T-cell (primary cell): ENCODE measurements at regions not wholly inside any gene's neighbourhood (a gene's known extent, or its start where the extent isn't known, plus 50 kb on each side); places are given as distances from the start of the nearest gene placed in this dataset.
"Not testable (repeated sequence)": the region's sequence is repeated elsewhere in the genome, so short reads cannot be mapped to it uniquely, and the experiment has no call there.

Experiments used
- ATAC-seq, 4 experiments: fragments of 200-7000 bp in 3 of 4; fragments of 150-1000 bp in 1 of 4; cut with Tn5 transposase; replicated peaks in 1 of 4; 1 replicate in 3 of 4; 2 replicates in 1 of 4; pipeline ENCODE4 v1.10.0; 2021; ENCODE audit warnings: moderate library complexity in 3 of 4, mild to moderate bottlenecking in 2 of 4, moderate number of reproducible peaks in 1 of 4
- CTCF ChIA-PET, 2 donors: fragments of 300-600 bp; sonication (Branson Sonifier 250); formaldehyde crosslinking; loops; one replicate each; lab custom pipeline; 2022; ENCODE audit warnings: antibody characterized with exemption in 2 of 2; lab: Charles Lee
- POLR2A ChIA-PET, 2 donors: fragments of 300-600 bp; sonication (Branson Sonifier 250); formaldehyde crosslinking; loops; one replicate each; lab custom pipeline; 2022; ENCODE audit warnings: antibody characterized with exemption in 2 of 2; lab: Charles Lee
- DNase-seq, 35 experiments: peaks; one replicate each; pipeline versions ENCODE4 v3.0.0 to v3.0.0-alpha.2; 2013 to 2023
- H3K27ac ChIP-seq: one replicate; pipeline ENCODE4 v1.5.1; 2013; ENCODE audit warnings: low read length
- H3K27me3 ChIP-seq, 2 experiments: replicated peaks in 1 of 2; 1 replicate in 1 of 2; 2 replicates in 1 of 2; pipeline versions ENCODE4 v1.6.1 to v1.7.0; 2013; ENCODE audit warnings: low read length in 1 of 2, mixed read lengths in 1 of 2; ENCODE audit not compliant: control insufficient read depth in 2 of 2, insufficient read depth in 2 of 2; ENCODE audit errors: extremely low read depth in 1 of 2
- H3K36me3 ChIP-seq, 2 donors: 1 replicate in 1 of 2; 2 replicates in 1 of 2; pipeline versions ENCODE4 v1.6.1 to v1.7.0; 2013; ENCODE audit warnings: low read length in 1 of 2; ENCODE audit not compliant: control insufficient read depth in 2 of 2, insufficient read depth in 1 of 2; ENCODE audit errors: extremely low read depth in 1 of 2
- H3K4me1 ChIP-seq, 2 experiments: 1 replicate in 1 of 2; 2 replicates in 1 of 2; pipeline versions ENCODE4 v1.6.1 to v1.7.0; 2013; ENCODE audit warnings: low read length in 2 of 2, mixed read lengths in 1 of 2; ENCODE audit not compliant: insufficient read depth in 2 of 2, control insufficient read depth in 1 of 2; ENCODE audit errors: extremely low read depth in 1 of 2
- H3K4me3 ChIP-seq, 2 donors: 1 replicate in 1 of 2; 2 replicates in 1 of 2; pipeline versions ENCODE4 v1.5.1 to v1.7.0; 2013; ENCODE audit warnings: mild to moderate bottlenecking in 2 of 2, low read length in 1 of 2, moderate library complexity in 1 of 2; ENCODE audit not compliant: control insufficient read depth in 1 of 2; ENCODE audit errors: extremely low read depth in 1 of 2
- H3K9me3 ChIP-seq: 2 replicates; pipeline ENCODE4 v1.7.0; 2013
- H3K27ac Mint-ChIP-seq, 2 donors: one replicate each; pipeline ENCODE4 v1.8.0; 2020 to 2021; ENCODE audit warnings: mild to moderate bottlenecking in 2 of 2, mixed read lengths in 2 of 2
- H3K27me3 Mint-ChIP-seq, 2 donors: one replicate each; pipeline ENCODE4 v1.8.0; 2021 to 2022; ENCODE audit warnings: mixed read lengths in 2 of 2
- H3K36me3 Mint-ChIP-seq: one replicate; pipeline ENCODE4 v1.8.0; 2021; ENCODE audit warnings: mixed read lengths
- H3K4me1 Mint-ChIP-seq, 3 donors: one replicate each; pipeline ENCODE4 v1.8.0; 2020 to 2022; ENCODE audit warnings: mixed read lengths in 3 of 3, mild to moderate bottlenecking in 1 of 3
- H3K4me3 Mint-ChIP-seq, 3 donors: one replicate each; pipeline ENCODE4 v1.8.0; 2020 to 2022; ENCODE audit warnings: mild to moderate bottlenecking in 3 of 3, mixed read lengths in 3 of 3, moderate library complexity in 3 of 3
- H3K9me3 Mint-ChIP-seq, 3 donors: one replicate each; pipeline ENCODE4 v1.8.0; 2020 to 2022; ENCODE audit warnings: mixed read lengths in 3 of 3
- WGBS: methylation state at CpG from one replicate; pipeline ENCODE4 v1.1.5; 2013; ENCODE audit warnings: missing lambda C conversion rate; ENCODE audit not compliant: insufficient coverage; 5-methylcytosine and 5-hydroxymethylcytosine counted together

GRCh38 chr4:28312497-28312896 is 1451.9 kb downstream of the STIM2 start:
- ATAC-seq, H3K27ac ChIP-seq, H3K27me3 Mint-ChIP-seq, H3K4me3 ChIP-seq, H3K27ac Mint-ChIP-seq, H3K4me3 Mint-ChIP-seq, H3K27me3 ChIP-seq, CTCF ChIA-PET, POLR2A ChIA-PET, H3K36me3 ChIP-seq, DNase-seq, H3K4me1 ChIP-seq, H3K9me3 ChIP-seq, H3K36me3 Mint-ChIP-seq, H3K4me1 Mint-ChIP-seq: not testable (repeated sequence)
- peaks cover 6 to 13% (median 12%) of the 10 kb centered on the region in 3 donors for H3K9me3 Mint-ChIP-seq
- 78% methylated on average over 3 of the region's 11 CpGs for WGBS

DNA sequence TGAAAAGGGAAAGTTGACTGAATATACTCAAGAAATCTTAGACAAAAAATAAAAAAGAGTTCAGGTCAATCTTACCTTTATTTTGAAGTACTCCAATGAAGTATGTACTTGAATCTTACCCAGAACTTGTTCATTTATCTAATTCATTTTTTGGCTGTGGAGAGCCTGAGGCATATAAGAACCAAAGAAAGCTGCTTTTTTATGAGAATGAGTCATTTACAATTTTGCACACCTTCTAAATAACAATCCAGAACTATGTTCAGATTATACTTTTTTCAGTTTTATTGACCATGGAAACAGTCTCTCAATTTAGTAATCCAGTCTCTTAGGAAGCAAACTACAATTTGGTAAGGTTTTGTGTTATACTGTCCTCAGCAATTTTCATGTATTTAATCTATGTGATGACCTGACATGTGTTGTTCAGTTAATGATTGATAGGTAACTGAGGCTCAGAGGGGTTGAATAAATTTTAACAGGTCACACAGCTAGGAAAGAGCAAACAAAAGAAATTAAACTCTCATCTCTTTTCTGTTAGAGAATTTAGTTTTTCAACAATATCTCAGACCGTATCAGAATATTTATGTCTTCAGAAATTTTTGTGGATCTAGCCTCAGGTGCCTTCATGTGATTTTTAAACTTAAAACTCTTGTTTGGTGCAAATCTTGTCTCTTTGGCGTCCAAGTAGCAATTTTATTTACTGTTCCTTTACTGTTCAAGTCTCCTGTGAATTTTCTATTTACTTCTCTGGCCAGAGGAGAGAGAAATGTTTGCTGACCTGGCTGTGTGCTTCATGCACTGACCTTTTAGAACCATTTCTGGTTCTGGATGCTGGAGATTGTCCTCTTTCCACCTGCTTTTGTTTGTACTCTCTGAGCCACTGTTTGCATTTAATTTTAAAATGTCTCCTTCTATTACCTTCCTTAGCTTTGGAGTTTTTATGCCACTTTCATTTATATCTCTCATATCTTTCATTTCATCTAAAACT is 1453.4 kb downstream of the STIM2 start:
- ATAC-seq, result no peak

GRCh38 chr4:28317221-28317620 is 1456.6 kb downstream of the STIM2 start:
- Mint-ChIP-seq H3K27ac (no peak overlapping the region), H3K9me3 (peaks cover 8 to 12% (median 10%) of the 10 kb centered on the region in 3 donors), H3K4me1 (no peaks in the 10 kb centered on the region), H3K27me3 (no peaks in the 10 kb centered on the region), H3K4me3 (no peak overlapping the region), H3K36me3 (no peaks in the 10 kb centered on the region)
- WGBS, result 78% methylated on average over 1 of the region's 2 CpGs
- no peak for DNase-seq
- H3K4me3 ChIP-seq, result no peak overlapping the region
- CTCF ChIA-PET, result no interaction called here
- POLR2A ChIA-PET, result no interaction called here
- H3K9me3 ChIP-seq, result no peaks in the 10 kb centered on the region
- no peak overlapping the region for H3K27ac ChIP-seq
- no peaks in the 10 kb centered on the region for H3K27me3 ChIP-seq
- no peaks in the 10 kb centered on the region for H3K36me3 ChIP-seq
- ATAC-seq, result no peak
- no peaks in the 10 kb centered on the region for H3K4me1 ChIP-seq

More for the DNA sequence above, 1453.4 kb downstream of the STIM2 start:
- Histone ChIP-seq H3K27me3 (no peaks in the 10 kb centered on the region), H3K4me1 (no peaks in the 10 kb centered on the region), H3K27ac (no peak overlapping the region), H3K4me3 (no peak overlapping the region), H3K9me3 (no peaks in the 10 kb centered on the region), H3K36me3 (no peaks in the 10 kb centered on the region)
- WGBS, result no CpG with 5 or more reads among the region's 2 CpGs
- Mint-ChIP-seq H3K4me1 (no peaks in the 10 kb centered on the region), H3K9me3 (peaks cover 0 to 14% (median 7%) of the 10 kb centered on the region in 3 donors), H3K36me3 (no peaks in the 10 kb centered on the region), H3K4me3 (no peak overlapping the region), H3K27ac (no peak overlapping the region), H3K27me3 (no peaks in the 10 kb centered on the region)
- POLR2A ChIA-PET, result no interaction called here
- no peak for DNase-seq
- CTCF ChIA-PET, result no interaction called here

DNA sequence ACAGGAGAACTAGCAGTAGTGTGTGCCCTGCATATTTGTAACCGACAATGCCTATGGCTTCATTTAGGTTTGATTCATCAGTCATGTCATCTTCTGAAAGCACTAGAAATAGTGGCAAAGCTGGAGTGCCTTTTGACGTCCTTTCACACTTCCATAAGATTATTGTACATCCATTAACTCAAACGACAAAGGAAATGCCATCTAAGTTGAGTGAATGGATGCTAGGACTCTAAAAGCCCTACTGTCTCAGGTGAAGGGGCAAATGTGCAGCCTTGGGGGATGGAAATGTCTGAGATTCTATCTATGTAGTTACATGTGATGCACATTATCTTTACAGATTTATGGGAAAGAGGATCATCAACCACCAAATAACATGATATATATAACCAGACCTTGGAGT is 1473.6 kb downstream of the STIM2 start:
- H3K4me1 Mint-ChIP-seq, result no peaks in the 10 kb centered on the region
- no peaks in the 10 kb centered on the region for H3K27me3 ChIP-seq
- CTCF ChIA-PET, result no interaction called here
- ATAC-seq (no peak), DNase-seq (no peak)
- H3K4me3 ChIP-seq, result no peak overlapping the region
- H3K27ac Mint-ChIP-seq, result no peak overlapping the region
- no peaks in the 10 kb centered on the region for H3K27me3 Mint-ChIP-seq
- POLR2A ChIA-PET, result no interaction called here
- no peaks in the 10 kb centered on the region for H3K4me1 ChIP-seq
- WGBS, result 86% methylated on average over 1 of the region's 3 CpGs
- H3K9me3 Mint-ChIP-seq, result peaks cover 3 to 8% (median 6%) of the 10 kb centered on the region in 3 donors
- no peaks in the 10 kb centered on the region for H3K9me3 ChIP-seq
- H3K27ac ChIP-seq, result no peak overlapping the region
- H3K4me3 Mint-ChIP-seq, result no peak overlapping the region
- no peaks in the 10 kb centered on the region for H3K36me3 ChIP-seq
- no peaks in the 10 kb centered on the region for H3K36me3 Mint-ChIP-seq

GRCh38 chr4:28341784-28342183 is 1481.1 kb downstream of the STIM2 start:
- H3K27ac Mint-ChIP-seq, result no peak overlapping the region
- H3K4me1 ChIP-seq, result no peaks in the 10 kb centered on the region
- H3K4me3 ChIP-seq, result no peak overlapping the region
- peaks cover 21 to 36% (median 23%) of the 10 kb centered on the region in 3 donors for H3K9me3 Mint-ChIP-seq
- H3K4me3 Mint-ChIP-seq, result no peak overlapping the region
- CTCF ChIA-PET, result no interaction called here
- DNase-seq (no peak), ATAC-seq (no peak)
- no peaks in the 10 kb centered on the region for H3K36me3 Mint-ChIP-seq
- H3K9me3 ChIP-seq, result no peaks in the 10 kb centered on the region
- H3K27me3 Mint-ChIP-seq, result no peaks in the 10 kb centered on the region
- no peaks in the 10 kb centered on the region for H3K4me1 Mint-ChIP-seq
- H3K36me3 ChIP-seq, result no peaks in the 10 kb centered on the region
- WGBS, result 71% methylated on average over 1 of the region's 2 CpGs
- H3K27me3 ChIP-seq, result no peaks in the 10 kb centered on the region
- POLR2A ChIA-PET, result no interaction called here
- H3K27ac ChIP-seq, result no peak overlapping the region

- H3K9me3 ChIP-seq, result no peaks in the 10 kb centered on the region
Measured at GRCh38 chr4:28350485-28350884, 1489.8 kb downstream of the STIM2 start.

More at GRCh38 chr4:28350485-28350884, 1489.8 kb downstream of the STIM2 start:
- ChIA-PET POLR2A (no interaction called here), CTCF (interaction anchor here in 1 of 2 donors (0.5 kb wide), 1 partner anchor 708 kb away, joined by 3 read pairs; no protein-coding TSS in a partner anchor)
- DNase-seq, result no peak
- H3K36me3 Mint-ChIP-seq, result no peaks in the 10 kb centered on the region
- H3K4me1 Mint-ChIP-seq, result no peaks in the 10 kb centered on the region
- ATAC-seq, result no peak
- peaks cover 0 to 13% (median 11%) of the 10 kb centered on the region in 3 donors for H3K9me3 Mint-ChIP-seq
- Histone ChIP-seq H3K4me1 (no peaks in the 10 kb centered on the region), H3K27ac (no peak overlapping the region), H3K4me3 (no peak overlapping the region), H3K27me3 (no peaks in the 10 kb centered on the region), H3K36me3 (no peaks in the 10 kb centered on the region)
- no peak overlapping the region for H3K4me3 Mint-ChIP-seq
- H3K27me3 Mint-ChIP-seq, result no peaks in the 10 kb centered on the region
- no peak overlapping the region for H3K27ac Mint-ChIP-seq
